KMS-11 (cell line): ENCODE measurements at regions not wholly inside any gene's neighbourhood (a gene's known extent, or its start where the extent isn't known, plus 50 kb on each side); places are given as distances from the start of the nearest gene placed in this dataset.
A peak's percentile ranks its signal among the peaks of the same experiment; 100 is the strongest.

Source experiments
- H2AFZ ChIP-seq: fragments of 200-600 bp; sonication (generic); 2 replicates; pipeline ENCODE4 v1.6.1; 2016; ENCODE audit warnings: antibody characterized with exemption, mixed run types, low read depth
- H3K27ac ChIP-seq: fragments of 200-600 bp; sonication (generic); 2 replicates; pipeline ENCODE4 v1.6.1; 2016; ENCODE audit warnings: mild to moderate bottlenecking, mixed run types
- H3K27me3 ChIP-seq: fragments of 200-600 bp; sonication (generic); 2 replicates; pipeline ENCODE4 v1.6.1; 2017; ENCODE audit warnings: mild to moderate bottlenecking, low read depth, mixed run types, moderate library complexity; ENCODE audit not compliant: insufficient read depth
- H3K36me3 ChIP-seq: fragments of 200-600 bp; sonication (generic); 2 replicates; pipeline ENCODE4 v1.6.1; 2017; ENCODE audit warnings: mild to moderate bottlenecking, mixed run types; ENCODE audit not compliant: insufficient read depth
- H3K4me1 ChIP-seq: fragments of 200-600 bp; sonication (generic); 2 replicates; pipeline ENCODE4 v1.6.1; 2016; ENCODE audit warnings: mild to moderate bottlenecking, low read depth, mixed run types; ENCODE audit not compliant: poor library complexity, severe bottlenecking
- H3K4me2 ChIP-seq: fragments of 200-600 bp; sonication (generic); 2 replicates; pipeline ENCODE4 v1.7.0; 2016; ENCODE audit warnings: mild to moderate bottlenecking, mixed run types
- H3K4me3 ChIP-seq: fragments of 200-600 bp; sonication (generic); IDR thresholded peaks from 2 replicates; pipeline ENCODE4 v1.6.1; 2017; ENCODE audit warnings: low read depth, low read length, mixed read lengths; ENCODE audit not compliant: insufficient read depth
- H3K79me2 ChIP-seq: fragments of 200-600 bp; sonication (generic); 2 replicates; pipeline ENCODE4 v1.6.1; 2016; ENCODE audit warnings: low read depth, mixed run types; ENCODE audit not compliant: insufficient read depth
- H3K9ac ChIP-seq: fragments of 200-600 bp; sonication (generic); 2 replicates; pipeline ENCODE4 v1.6.1; 2016; ENCODE audit warnings: mild to moderate bottlenecking, mixed run types
- H4K20me1 ChIP-seq: fragments of 200-600 bp; sonication (generic); 2 replicates; pipeline ENCODE4 v1.6.1; 2016; ENCODE audit warnings: mild to moderate bottlenecking, mixed run types; ENCODE audit not compliant: insufficient read depth
- TF ChIP-seq, protein P1 (sequence below): fragments of 200-600 bp; sonication (generic); conservative IDR thresholded peaks from 2 replicates; pipeline ENCODE4 v1.6.1; 2017; ENCODE audit warnings: low read depth, mild to moderate bottlenecking, antibody characterized with exemption, low read length, moderate library complexity, mixed read lengths

DNA sequence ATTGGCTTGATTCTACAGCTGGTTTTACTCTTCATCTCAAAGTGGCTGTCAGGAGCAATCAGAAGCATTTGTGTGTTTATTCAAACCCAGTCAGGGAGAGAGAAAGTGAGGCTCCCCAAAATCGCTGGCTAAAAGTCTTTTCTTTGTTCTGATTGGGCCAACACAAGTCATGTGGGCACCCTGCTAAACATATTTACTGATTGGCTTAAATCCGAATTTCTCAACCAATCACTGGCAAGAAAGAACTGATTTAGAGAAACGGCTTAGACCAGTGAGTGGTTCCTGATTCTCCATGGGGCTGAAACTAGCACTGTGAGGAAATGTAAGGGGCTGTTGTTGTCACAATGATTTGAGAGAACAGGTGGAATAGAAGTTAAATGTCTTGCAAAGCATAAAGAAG is 98.9 kb upstream of the PDZRN3 start:
- Histone ChIP-seq H3K4me2 (no peak overlapping the region), H3K4me1 (no peaks in the 10 kb centered on the region), H3K27me3 (no peaks in the 10 kb centered on the region), H3K9ac (no peak overlapping the region), H4K20me1 (no peaks in the 10 kb centered on the region), H3K36me3 (no peaks in the 10 kb centered on the region), H2AFZ (no peak overlapping the region), H3K4me3 (no peak overlapping the region), H3K27ac (no peak overlapping the region), H3K79me2 (no peaks in the 10 kb centered on the region)
- TF ChIP-seq, protein P1, sequence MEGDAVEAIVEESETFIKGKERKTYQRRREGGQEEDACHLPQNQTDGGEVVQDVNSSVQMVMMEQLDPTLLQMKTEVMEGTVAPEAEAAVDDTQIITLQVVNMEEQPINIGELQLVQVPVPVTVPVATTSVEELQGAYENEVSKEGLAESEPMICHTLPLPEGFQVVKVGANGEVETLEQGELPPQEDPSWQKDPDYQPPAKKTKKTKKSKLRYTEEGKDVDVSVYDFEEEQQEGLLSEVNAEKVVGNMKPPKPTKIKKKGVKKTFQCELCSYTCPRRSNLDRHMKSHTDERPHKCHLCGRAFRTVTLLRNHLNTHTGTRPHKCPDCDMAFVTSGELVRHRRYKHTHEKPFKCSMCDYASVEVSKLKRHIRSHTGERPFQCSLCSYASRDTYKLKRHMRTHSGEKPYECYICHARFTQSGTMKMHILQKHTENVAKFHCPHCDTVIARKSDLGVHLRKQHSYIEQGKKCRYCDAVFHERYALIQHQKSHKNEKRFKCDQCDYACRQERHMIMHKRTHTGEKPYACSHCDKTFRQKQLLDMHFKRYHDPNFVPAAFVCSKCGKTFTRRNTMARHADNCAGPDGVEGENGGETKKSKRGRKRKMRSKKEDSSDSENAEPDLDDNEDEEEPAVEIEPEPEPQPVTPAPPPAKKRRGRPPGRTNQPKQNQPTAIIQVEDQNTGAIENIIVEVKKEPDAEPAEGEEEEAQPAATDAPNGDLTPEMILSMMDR: no peak

DNA sequence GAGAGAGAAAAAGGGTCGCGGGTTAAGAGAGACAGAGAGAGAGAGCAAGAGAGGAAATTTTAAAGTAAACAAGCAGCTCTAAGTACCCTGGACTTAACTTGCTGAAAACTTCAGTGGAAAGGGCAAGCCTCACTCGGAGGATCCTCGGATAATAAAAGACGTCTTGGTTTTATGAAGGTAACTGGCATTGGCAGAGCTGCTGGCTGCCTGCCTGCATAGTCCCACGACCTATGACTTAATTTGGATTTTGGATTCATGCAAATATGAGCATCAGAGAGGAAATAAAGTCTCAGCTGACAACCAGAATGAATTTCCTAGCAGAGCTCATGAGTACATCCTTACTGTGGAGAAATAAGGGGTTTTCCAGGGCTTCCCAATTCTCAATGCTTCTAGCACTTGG is 95.1 kb upstream of the PDZRN3 start:
- TF ChIP-seq, protein P1: no peak
- Histone ChIP-seq H3K4me3 (no peak overlapping the region), H3K79me2 (no peaks in the 10 kb centered on the region), H3K9ac (no peak overlapping the region), H3K27me3 (no peaks in the 10 kb centered on the region), H2AFZ (no peak overlapping the region), H3K36me3 (no peaks in the 10 kb centered on the region), H3K27ac (no peak overlapping the region), H3K4me1 (no peaks in the 10 kb centered on the region), H3K4me2 (no peak overlapping the region), H4K20me1 (no peaks in the 10 kb centered on the region)

DNA sequence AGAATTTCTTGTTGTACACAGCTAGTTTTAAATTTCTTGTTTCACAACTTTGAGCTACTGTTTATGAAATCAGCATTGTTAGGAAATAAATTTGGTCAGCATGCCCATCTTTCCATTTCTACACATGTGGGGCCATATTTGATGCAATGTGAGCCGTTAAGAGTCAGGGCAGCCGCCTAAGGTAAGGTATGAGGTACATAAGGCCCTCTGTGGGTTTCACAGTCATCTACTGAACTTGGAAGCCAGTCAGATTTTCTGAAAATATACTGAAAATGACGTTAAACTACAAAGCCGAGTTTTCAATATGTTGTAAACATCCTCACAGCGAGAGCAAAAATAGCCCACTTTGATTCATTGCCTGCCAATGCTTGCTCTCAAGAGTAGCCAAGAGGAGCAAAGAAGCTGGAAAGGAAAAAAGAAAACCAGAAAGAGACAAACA is 94.7 kb upstream of the PDZRN3 start:
- Histone ChIP-seq H3K36me3 (no peaks in the 10 kb centered on the region), H2AFZ (no peak overlapping the region)

DNA sequence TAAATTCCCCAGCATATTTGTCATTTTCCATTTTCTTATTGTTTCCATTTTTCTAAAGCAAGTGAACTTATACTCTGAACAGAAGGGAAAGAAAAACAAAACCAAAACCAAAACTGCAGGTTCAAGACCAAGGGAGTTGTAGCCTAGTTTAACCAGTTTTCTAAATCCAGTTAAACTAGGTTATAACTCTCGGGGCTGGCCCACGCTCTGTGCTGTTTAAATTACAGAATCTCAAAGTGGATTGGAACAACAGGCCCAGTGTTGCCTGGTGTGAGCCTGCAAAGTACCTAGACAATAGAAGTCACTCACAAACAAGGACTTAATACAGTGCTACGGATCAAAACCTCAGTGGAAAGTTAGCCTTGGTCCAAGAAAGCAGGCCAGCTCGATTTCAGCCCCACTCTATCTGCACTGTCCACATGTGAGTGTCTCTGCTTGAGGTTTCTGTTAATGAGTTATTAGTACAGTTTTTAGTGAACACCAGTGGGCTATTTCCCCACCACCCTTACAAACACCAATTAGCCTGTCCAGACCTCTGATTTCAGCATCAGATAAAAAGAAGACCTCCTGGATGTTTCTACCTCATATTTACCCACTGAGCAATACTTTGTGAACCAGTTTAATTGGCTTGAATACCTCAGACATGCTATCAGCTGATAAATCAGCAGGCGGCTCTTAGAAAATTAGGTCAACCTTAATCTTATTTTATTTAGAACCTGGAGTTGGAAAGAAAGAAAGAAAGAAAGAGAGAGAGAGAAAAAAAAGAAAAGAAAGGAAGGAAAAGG is 93.8 kb upstream of the PDZRN3 start:
- TF ChIP-seq, protein P1: no peak
- H3K79me2 ChIP-seq: no peaks in the 10 kb centered on the region
- H3K4me2 ChIP-seq: no peak overlapping the region
- no peak overlapping the region for H3K4me3 ChIP-seq
- no peaks in the 10 kb centered on the region for H3K36me3 ChIP-seq
- no peak overlapping the region for H3K27ac ChIP-seq
- H3K9ac ChIP-seq: no peak overlapping the region
- H3K27me3 ChIP-seq: no peaks in the 10 kb centered on the region
- H3K4me1 ChIP-seq: no peaks in the 10 kb centered on the region
- H4K20me1 ChIP-seq: no peaks in the 10 kb centered on the region
- peak overlapping the region; percentile 28; the same call in 1 of the 2 replicates for H2AFZ ChIP-seq

More for the DNA sequence above, 94.7 kb upstream of the PDZRN3 start:
- no peaks in the 10 kb centered on the region for H4K20me1 ChIP-seq
- TF ChIP-seq, protein P1: no peak
- H3K4me3 ChIP-seq: no peak overlapping the region
- H3K9ac ChIP-seq: no peak overlapping the region
- no peaks in the 10 kb centered on the region for H3K27me3 ChIP-seq
- H3K4me1 ChIP-seq: no peaks in the 10 kb centered on the region
- H3K4me2 ChIP-seq: no peak overlapping the region
- H3K79me2 ChIP-seq: no peaks in the 10 kb centered on the region
- no peak overlapping the region for H3K27ac ChIP-seq
